ENCODE measurements at regions not wholly inside any gene's neighbourhood (a gene's known extent, or its start where the extent isn't known, plus 50 kb on each side); places are given as distances from the start of the nearest gene placed in this dataset.

DNA sequence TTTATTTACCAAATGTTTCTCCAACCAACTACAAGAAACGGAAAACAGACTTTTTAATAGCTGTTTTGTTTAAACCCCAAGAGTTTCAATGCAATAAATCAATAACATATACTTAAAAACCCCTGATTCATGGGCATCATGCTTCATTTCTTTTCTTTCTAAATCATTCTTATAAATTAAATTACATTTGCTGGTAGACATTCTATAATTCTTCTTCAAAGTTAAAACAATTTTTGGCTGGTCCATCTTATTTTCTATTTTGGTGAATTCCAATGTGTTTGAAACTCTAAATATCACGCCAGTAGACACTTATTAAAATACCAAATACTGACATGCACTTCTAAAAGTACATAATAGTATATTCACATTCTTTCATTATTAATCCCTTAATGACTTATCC is 408.6 kb downstream of the LIG4 start:
- intact Hi-C loops (cut with DNase I, micrococcal nuclease) = no loop called here
- TF ChIP-seq, protein P1, sequence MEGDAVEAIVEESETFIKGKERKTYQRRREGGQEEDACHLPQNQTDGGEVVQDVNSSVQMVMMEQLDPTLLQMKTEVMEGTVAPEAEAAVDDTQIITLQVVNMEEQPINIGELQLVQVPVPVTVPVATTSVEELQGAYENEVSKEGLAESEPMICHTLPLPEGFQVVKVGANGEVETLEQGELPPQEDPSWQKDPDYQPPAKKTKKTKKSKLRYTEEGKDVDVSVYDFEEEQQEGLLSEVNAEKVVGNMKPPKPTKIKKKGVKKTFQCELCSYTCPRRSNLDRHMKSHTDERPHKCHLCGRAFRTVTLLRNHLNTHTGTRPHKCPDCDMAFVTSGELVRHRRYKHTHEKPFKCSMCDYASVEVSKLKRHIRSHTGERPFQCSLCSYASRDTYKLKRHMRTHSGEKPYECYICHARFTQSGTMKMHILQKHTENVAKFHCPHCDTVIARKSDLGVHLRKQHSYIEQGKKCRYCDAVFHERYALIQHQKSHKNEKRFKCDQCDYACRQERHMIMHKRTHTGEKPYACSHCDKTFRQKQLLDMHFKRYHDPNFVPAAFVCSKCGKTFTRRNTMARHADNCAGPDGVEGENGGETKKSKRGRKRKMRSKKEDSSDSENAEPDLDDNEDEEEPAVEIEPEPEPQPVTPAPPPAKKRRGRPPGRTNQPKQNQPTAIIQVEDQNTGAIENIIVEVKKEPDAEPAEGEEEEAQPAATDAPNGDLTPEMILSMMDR (IDR thresholded peaks at IDR 0.05) = no peak
- CTCF ChIA-PET = no interaction called here
- Histone ChIP-seq H3K9me3 (ENCODE audit: control insufficient read depth in 1 of 2, insufficient read depth in 1 of 2, low read length in 2 of 2) (no peaks in the 10 kb centered on the region), H3K36me3 (ENCODE audit: insufficient read depth, low read length) (no peaks in the 10 kb centered on the region), H3K4me1 (ENCODE audit: insufficient read depth, low read length) (no peaks in the 10 kb centered on the region), H3K27ac (ENCODE audit: low read depth in 1 of 2, low read length in 2 of 2) (no peak overlapping the region), H3K4me3 (ENCODE audit: low read length) (no peak overlapping the region), H3K27me3 (ENCODE audit: control insufficient read depth in 1 of 2, insufficient read depth in 2 of 2, low read length in 2 of 2) (no peaks in the 10 kb centered on the region)
- H3K4me3 Mint-ChIP-seq = no peak overlapping the region
- no peaks in the 10 kb centered on the region for H3K9me3 Mint-ChIP-seq
- H3K27ac Mint-ChIP-seq = no peak overlapping the region
- no peaks in the 10 kb centered on the region for H3K27me3 Mint-ChIP-seq
- ATAC-seq (ENCODE audit: poor library complexity) (no peak), DNase-seq (no peak)
- POLR2A ChIA-PET = no interaction called here
- no peaks in the 10 kb centered on the region for H3K36me3 Mint-ChIP-seq (ENCODE audit: low read depth)
- H3K4me1 Mint-ChIP-seq (ENCODE audit: low read depth) = no peaks in the 10 kb centered on the region

DNA sequence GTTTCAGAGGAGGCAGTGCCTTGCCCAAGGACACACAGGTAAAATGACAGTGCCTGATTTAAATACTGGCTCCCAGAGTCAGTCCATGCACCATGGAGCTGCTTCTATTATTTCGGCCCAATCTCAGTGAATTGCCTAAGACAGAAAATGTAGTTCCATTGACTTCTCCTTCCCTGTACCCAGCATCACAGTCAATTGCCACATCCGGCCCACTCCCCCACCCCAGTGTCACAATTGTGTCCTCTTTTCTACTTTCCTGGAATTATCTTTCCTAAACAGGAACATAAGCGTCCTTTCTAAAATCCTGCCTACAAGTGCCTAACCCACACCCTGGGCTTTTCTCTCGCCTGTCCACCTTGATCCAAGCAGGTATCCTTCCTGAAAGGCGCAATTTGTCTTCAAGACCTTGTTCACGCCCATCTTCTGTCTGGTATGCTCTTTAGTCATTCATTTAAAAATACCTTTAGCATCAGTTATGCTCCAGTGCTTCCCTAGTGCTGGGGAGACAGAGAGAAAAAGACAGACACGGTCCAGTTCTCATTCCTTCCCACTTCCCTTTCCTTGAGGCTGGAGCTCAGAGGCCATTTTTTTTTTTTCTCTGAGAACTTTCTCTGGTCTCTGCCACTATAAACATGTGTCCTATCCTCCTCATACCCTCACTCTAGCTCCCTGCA is 411.4 kb downstream of the LIG4 start:
- Histone ChIP-seq H3K27ac (ENCODE audit: low read depth in 1 of 2, low read length in 2 of 2) (no peak overlapping the region), H3K27me3 (ENCODE audit: control insufficient read depth in 1 of 2, insufficient read depth in 2 of 2, low read length in 2 of 2) (no peaks in the 10 kb centered on the region), H3K9me3 (ENCODE audit: control insufficient read depth in 1 of 2, insufficient read depth in 1 of 2, low read length in 2 of 2) (no peaks in the 10 kb centered on the region), H3K36me3 (ENCODE audit: insufficient read depth, low read length) (no peaks in the 10 kb centered on the region), H3K4me1 (ENCODE audit: insufficient read depth, low read length) (no peaks in the 10 kb centered on the region), H3K4me3 (ENCODE audit: low read length) (no peak overlapping the region)
- ATAC-seq (ENCODE audit: poor library complexity) (no peak), DNase-seq (no peak)
- ChIA-PET POLR2A (no interaction called here), CTCF (no interaction called here)
- Mint-ChIP-seq H3K4me1 (ENCODE audit: low read depth) (no peaks in the 10 kb centered on the region), H3K36me3 (ENCODE audit: low read depth) (no peaks in the 10 kb centered on the region), H3K27ac (no peak overlapping the region), H3K9me3 (no peaks in the 10 kb centered on the region), H3K27me3 (no peaks in the 10 kb centered on the region), H3K4me3 (no peak overlapping the region)
- TF ChIP-seq, protein P1 (IDR thresholded peaks at IDR 0.05) = no peak
- intact Hi-C loops (cut with DNase I, micrococcal nuclease) = no loop called here

DNA sequence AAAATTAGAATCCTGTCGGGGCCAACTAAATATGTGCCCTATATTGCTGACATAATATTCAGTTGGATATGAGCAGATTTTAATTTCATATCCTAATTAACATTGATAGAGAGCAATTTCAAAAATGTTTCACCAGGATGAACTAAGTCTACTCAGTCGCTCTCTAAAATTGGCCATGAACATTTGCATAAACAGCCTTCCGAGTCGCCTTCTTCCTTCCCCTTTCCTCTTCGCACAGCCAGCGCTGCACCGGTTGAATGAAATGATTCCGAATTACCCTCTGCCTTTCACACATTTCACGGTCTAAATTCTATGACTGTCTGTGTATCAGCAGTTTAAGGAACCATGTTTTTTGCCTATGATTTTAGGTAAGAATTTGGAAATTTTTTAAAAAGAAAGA is 413.7 kb downstream of the LIG4 start:
- H3K4me1 Mint-ChIP-seq (ENCODE audit: low read depth) = no peaks in the 10 kb centered on the region
- Histone ChIP-seq H3K27me3 (ENCODE audit: control insufficient read depth in 1 of 2, insufficient read depth in 2 of 2, low read length in 2 of 2) (no peaks in the 10 kb centered on the region), H3K4me3 (ENCODE audit: low read length) (no peak overlapping the region), H3K9me3 (ENCODE audit: control insufficient read depth in 1 of 2, insufficient read depth in 1 of 2, low read length in 2 of 2) (no peaks in the 10 kb centered on the region), H3K27ac (ENCODE audit: low read depth in 1 of 2, low read length in 2 of 2) (no peak overlapping the region), H3K36me3 (ENCODE audit: insufficient read depth, low read length) (no peaks in the 10 kb centered on the region), H3K4me1 (ENCODE audit: insufficient read depth, low read length) (no peaks in the 10 kb centered on the region)
- TF ChIP-seq, protein P1 (IDR thresholded peaks at IDR 0.05) = no peak
- ATAC-seq (ENCODE audit: poor library complexity) (no peak), DNase-seq (no peak)
- H3K36me3 Mint-ChIP-seq (ENCODE audit: low read depth) = no peaks in the 10 kb centered on the region
- intact Hi-C loops (cut with DNase I, micrococcal nuclease) = no loop called here
- no peak overlapping the region for H3K4me3 Mint-ChIP-seq
- no peaks in the 10 kb centered on the region for H3K27me3 Mint-ChIP-seq
- H3K9me3 Mint-ChIP-seq = no peaks in the 10 kb centered on the region
- POLR2A ChIA-PET = no interaction called here
- no peak overlapping the region for H3K27ac Mint-ChIP-seq
- CTCF ChIA-PET = no interaction called here

Data from CD4-positive, alpha-beta T cell (primary cell).